Keratinocyte (primary cell): ENCODE measurements at regions not wholly inside any gene's neighbourhood (a gene's known extent, or its start where the extent isn't known, plus 50 kb on each side); places are given as distances from the start of the nearest gene placed in this dataset.

Experiments
- CTCF ChIP-seq, 3 experiments: IDR thresholded peaks in 1 of 3; conservative IDR thresholded peaks in 1 of 3; optimal IDR thresholded peaks in 1 of 3; 2 replicates in 2 of 3; 3 replicates in 1 of 3; pipeline versions ENCODE3 to v1.5.1; 2011; ENCODE audit warnings: low read length in 3 of 3, mild to moderate bottlenecking in 3 of 3, moderate library complexity in 2 of 3, control low read depth in 1 of 3, inconsistent platforms in 1 of 3; ENCODE audit not compliant: insufficient read depth in 2 of 3; ENCODE audit errors: extremely low read depth in 1 of 3
- EZH2 ChIP-seq: IDR thresholded peaks from one replicate; pipeline ENCODE4 v1.6.1; 2012; ENCODE audit warnings: inconsistent platforms, mild to moderate bottlenecking, low read length, moderate library complexity

GRCh38 chr4:141804836-141805235, 168.5 kb downstream of the IL15 start:
- TF ChIP-seq CTCF (optimal IDR thresholded peaks at IDR 0.05 in 1 of 3, IDR thresholded peaks at IDR 0.05 in 1 of 3, conservative IDR thresholded peaks at IDR 0.05 in 1 of 3; ENCODE audit: extremely low read depth in 1 of 3, insufficient read depth in 2 of 3, low read length in 3 of 3), result no peak
- TF ChIP-seq EZH2, result no peak
